ENCODE measurements at regions not wholly inside any gene's neighbourhood (a gene's known extent, or its start where the extent isn't known, plus 50 kb on each side); places are given as distances from the start of the nearest gene placed in this dataset.

DNA sequence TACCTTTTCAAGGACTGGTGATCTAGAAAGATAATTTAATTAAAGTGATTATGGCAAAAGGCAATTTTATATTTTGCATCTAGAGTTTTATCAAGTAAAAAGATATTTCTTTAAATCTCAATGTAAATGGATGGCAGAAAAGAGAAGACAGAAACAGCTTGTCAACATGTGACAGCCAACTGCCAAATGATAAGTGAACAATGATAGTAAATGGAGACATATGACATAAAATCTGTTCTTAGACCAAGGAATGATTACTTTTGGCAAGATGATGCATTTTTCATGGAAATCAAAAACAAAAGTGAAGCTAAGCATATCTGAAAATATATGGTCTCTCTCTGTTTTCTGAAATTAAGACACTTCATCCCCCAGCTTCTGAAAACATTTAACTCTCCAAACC, 1730.7 kb upstream of the FLRT2 start:
- TF ChIP-seq POLR2AphosphoS5 (IDR thresholded peaks at IDR 0.05; ENCODE audit: borderline replicate concordance, low read depth, low read length): no peak
- TF ChIP-seq EZH2 (IDR thresholded peaks at IDR 0.05): no peak
- TF ChIP-seq FOXP2 (optimal IDR thresholded peaks at IDR 0.05; ENCODE audit: control extremely low read depth, extremely low read length, insufficient read depth): no peak
